ENCODE measurements at regions not wholly inside any gene's neighbourhood (a gene's known extent, or its start where the extent isn't known, plus 50 kb on each side); places are given as distances from the start of the nearest gene placed in this dataset.
"Not testable (repeated sequence)": the region's sequence is repeated elsewhere in the genome, so short reads cannot be mapped to it uniquely, and the experiment has no call there.

DNA sequence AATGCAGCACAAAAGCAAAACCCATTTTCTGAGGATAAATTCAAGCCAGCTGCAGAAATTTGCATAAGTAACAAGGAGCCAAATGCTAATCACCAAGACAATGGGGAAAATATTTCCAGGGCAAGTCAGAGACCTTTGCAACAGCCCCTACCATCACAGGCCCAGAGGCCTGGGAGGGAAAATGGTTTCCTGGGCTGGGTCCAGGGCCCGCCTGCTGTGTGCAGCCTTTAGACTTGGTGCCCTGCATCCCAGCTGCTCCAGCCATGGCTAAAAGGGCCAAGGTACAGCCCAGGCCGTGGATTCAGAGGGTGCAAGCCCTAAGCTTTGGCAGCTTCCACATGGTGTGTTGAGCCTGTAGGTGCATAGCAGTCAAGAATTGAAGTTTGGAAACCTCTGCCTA is 309.5 kb upstream of the SGCG start:
- DNase-seq = no peak

DNA sequence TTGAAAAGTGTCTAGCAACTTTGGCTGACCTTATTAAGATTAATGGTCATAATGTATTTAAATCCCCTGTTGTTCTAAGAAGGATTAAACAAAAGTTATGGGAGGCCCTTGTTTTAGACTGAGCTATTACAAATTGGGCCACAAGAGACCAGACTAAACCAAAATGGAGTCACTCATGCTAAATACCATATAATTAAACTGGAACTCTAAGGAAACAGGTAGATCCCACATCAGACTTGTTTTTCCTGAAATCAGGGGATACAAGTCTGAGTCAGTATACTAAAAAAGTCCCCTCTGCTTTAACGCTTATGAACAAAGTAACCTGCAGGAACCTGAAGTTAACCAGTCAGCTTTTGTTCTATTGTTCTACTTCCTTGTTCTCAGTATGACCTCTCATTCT is 305.9 kb upstream of the SGCG start:
- no peak for DNase-seq

DNA sequence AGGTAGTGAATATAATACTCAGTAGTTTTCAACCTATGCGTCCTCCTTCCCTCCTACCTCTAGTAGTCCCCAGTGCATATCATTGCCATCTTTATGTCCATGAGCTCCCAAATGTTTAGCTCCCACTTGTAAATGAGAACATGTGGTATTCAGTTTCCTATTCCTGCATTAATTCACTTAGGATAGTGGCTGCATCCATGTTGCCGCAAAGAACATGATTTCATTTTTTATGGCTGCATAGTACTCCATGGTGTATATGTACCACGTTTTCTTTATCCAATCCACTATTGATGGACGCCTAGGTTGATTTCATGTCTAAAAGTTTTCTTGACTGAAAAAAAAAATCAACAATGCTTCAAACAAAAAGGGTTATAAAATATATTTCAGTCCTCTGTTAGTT is 303.4 kb upstream of the SGCG start:
- DNase-seq = no peak

DNA sequence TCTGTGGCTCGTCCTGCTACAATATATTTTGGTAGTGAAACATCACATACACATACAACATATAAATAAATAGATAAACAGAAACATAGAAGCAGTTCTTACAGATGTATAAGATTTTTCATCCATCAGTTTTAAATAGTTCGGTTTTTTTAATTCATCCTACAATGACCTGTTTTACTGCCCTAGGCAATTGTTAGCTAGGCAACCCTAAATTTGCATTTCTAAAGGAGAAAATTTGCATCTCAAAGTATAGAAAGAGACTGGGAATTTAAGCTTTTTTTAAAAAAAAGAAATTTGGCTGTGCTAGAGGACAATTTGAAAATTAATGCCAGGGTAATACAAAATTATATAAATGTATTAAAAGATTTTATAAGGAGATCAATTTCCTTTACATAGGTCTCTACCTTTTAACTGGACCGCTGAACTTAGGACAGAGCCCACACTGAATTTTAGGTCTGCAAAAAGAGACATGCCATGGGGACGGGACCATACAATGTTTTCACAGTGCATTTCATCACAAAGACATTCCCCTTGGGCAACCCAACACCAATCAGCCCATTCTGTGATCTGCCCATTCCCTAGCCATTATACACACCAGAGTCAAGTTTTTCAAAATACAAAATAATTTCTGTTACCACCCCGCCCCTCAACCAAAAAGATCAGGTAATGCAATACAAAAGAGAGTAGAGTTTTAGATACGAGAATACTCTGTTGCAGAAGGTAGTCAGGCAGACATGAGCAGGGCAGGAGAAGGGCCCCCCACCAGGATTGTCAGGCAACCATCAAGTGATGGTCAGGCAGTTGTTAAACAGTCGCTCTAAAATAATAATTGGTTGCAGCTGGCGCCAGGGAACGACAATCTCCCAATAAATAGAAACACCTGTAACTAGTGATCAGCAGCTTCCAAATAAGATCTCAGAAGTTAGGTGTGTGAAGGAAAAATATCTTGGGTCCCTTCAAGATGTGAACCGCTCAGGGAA is 299.7 kb upstream of the SGCG start:
- no peak for DNase-seq

DNA sequence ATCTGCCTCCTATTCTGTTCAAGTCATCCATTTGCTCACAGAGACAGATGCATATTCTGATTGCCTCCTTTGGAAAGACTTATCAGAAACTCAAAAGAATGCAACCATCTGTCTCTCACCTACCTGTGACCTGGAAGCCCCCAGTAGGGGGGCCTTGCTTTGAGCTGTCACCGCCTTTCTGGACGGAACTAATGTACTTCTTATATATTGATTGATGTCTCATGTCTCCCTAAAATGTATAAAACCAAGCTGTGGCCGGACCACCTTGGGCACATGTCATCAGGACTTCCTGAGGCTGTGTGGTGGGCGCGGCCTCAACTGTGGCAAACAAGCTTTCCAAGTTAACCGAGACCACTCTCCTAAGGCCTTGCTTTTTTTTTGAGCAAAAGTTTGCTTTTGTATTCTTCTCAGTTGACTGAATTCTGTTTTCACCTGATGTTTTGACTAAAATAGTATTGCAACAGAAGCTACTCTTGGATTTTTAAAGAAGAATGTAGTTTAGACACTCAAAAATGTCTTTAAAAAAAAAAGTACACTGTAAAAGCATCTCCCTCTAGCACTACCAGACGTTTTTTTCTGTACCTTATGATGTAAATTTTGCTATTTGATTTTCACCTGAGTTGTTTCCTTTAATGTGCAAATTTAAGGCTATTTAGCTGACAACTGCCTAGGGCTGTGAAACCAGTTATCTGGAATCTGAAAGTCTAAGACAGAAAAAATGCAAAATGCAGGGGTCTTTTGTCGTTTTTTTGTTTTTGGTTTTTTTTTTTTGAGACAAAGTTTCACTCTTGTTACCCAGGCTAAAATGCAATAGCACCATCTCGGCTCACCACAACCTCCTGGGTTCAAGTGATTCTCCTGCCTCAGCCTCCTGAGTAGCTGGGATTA is 298.8 kb upstream of the SGCG start:
- not testable (repeated sequence) for DNase-seq

DNA sequence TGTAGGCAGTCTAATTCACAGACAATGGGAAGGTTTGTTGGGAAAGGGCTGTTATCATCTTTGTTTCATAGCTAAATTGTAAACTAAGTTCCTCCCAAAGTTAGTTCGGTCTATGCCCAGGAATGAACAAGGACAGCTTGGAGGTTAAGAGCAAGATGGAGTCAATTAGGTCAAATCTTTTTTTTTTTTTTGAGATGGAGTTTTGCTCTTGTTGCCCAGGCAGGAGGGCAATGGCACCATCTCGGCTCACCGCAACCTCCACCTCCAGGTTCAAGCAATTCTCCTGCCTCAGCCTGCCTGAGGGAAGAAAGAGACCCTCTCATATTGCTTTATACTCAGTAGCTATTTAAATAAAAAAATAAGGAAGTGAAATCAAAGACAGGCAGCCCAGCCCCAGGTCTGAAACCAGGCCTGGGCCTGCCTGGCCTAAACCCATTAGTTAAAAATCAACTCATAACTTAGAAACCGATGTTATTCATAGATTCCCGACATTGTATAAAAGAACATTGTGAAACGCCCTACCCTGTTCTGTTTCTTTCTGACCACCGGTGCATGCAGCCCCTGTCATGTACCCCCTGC is 297.4 kb upstream of the SGCG start:
- DNase-seq = no peak

DNA sequence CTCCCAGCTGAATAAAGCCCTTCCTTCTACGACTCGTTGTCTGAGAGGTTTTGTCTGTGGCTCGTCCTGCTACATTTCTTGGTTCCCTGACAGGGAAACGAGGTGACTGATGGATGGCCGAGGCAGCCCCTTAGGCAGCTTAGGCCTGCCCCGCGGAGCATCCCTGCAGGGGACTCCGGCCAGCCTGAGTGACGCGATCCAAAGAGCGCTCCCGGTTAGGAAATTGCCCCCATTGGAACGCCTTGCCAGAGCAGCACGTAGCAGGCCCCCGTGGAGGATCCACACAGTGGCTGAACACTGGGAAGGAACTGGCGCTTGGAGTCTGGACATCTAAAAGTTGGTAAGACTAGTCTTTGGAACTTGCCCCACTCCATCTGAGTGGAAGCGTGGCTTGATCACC is 296.8 kb upstream of the SGCG start:
- no peak for DNase-seq

DNA sequence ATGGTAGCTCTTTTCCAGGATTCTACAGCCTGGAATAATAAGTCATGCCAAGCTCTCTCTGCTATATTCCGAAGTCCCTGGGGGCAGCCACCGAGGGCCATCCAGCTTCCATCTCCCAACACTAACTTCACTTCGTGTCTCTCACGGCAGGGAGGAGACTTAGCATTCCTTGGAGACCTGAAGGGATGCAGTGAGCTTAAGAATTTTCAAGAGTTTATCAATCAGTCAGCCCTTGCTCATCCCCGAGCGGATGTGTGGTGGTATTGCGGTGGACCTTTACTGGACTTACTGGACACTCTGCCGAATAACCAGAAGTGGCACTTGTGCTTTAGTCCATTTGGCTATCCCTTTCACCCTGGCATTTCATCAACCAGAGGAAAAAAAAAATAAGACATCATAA is 294.7 kb upstream of the SGCG start:
- not testable (repeated sequence) for DNase-seq

DNA sequence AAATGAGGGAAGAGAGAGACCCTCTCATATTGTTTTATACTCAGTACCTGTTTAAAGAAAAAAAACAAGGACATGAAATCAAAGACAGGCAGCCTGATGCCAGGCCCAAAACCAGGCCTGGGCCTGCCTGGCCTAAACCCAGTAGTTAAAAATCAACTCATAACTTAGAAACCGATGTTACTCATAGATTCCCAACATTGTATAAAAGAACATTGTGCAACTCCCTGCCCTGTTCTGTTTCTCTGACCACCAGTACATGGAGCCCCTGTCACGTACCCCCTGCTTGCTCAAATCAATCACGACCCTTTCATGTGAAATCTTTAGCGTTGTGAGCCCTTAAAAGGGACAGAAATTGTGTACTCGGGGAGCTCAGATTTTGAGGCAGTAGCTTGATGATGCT is 291.4 kb upstream of the SGCG start:
- DNase-seq = not testable (repeated sequence)

DNA sequence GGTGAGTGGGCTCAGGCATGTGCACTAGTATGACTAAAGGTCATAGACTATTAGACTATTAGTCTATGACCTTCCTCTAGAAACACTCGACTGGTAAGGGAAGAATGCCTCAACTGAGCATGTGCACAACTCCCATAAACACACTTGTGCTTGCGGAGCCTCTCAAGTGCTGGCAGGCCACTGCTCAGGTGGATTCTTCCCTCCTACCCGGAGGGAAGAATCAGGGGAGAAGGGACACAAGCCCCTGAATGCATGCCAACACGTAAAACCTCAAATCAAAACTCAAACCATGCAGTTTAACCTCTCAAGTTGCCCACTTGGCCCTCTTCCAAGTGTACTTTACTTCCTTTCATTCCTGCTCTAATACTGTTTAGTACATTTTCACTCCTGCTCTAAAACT is 287.6 kb upstream of the SGCG start:
- no peak for DNase-seq

DNA sequence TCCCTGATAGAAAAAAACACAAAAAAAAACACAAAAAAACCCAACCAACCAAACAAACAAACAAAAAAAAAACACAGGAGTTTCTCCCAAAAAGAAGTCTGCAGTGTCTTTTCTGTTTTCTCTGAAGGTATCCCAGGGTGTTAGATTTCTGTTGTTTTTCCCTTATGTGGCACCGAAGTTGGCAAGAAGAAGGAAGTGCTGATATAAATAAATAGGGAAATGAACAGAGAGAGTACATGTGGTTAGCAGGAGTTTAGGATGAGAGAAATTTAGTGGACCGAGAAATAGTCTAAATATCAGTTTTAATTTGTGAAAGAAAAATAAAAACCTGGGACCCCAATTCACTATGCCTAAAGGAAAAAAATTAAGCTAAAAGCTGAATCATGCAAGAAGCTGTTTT is 287.0 kb upstream of the SGCG start:
- DNase-seq = no peak

DNA sequence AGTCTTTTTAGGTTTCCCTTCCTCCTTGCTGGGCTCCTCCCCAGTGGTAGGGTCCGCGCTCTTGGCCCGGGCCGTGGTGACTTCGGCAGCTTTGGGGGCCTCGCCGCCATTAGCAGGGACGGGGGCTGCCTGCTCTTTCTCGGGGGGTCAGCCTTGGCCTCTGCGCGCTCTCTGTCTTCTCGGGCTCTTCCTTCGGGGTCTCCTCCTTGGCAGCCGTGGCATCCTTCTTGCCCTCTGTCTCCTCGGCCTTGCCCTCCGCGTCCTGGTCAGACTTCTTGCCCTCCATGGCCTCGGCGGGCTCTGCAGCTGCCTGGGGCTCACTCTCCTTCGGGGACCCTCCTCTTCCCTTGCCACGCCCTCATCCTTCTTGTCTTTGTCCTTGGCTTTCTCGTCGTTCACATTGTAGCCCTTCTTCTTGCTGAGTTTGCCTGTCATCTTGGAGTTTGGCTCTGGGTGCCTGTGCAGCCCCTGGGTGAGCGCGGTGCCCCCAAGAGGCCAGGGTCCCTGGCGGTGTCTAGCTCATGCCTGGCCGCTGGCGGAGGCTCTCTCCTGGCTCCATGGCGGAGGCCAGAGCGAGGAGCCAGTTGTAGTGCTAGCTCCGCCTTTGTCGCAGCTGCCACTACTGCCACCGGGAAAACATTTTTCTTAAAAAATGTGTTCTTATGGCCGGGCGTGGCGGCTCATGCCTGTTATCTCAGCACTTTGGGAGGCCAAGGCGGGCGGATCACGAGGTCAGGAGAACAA is 283.0 kb upstream of the SGCG start:
- DNase-seq = no peak

DNA sequence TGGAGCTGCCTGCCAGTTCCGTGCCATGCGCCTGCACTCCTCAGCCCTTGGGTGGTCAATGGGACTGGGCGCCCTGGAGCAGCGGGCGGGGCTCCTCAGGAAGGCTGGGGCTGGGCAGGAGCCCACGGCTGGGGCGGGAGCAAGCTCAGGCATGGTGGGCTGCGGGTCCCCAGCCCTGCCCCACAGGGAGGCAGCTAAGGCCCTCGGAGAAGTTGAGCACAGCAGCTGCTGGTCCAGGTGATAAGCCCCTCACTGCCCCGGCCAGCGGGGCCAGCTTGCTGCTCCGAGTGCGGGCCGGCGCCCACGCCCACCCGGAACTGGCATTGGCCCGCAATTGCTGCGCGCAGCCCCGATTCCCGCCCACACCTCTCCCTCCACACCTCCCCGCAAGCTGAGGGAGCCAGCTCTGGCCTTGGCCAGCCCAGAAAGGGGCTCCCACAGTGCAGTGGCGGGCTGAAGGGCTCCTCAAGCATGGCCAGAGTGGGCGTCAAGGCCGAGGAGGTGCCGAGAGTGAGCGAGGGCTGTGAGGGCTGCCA is 280.3 kb upstream of the SGCG start:
- DNase-seq = not testable (repeated sequence)

DNA sequence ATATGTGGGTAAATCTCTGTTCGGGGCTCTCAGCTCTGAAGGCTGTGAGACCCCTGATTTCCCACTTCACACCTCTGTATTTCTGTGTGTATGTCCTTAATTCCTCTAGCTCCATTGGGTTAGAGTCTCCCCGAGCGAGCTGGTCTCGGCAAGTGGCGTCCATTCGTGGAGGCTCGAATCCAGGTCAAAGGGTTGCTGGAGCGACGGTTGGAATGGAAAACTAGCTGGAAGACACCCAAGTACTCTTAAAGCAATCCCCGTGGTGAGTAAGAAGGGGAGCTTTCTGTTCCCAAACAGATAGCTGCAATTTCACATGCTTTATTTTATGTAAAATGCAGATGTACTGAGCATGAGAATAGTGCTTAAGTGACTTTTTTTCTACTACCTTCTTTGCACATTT is 277.5 kb upstream of the SGCG start:
- no peak for DNase-seq

DNA sequence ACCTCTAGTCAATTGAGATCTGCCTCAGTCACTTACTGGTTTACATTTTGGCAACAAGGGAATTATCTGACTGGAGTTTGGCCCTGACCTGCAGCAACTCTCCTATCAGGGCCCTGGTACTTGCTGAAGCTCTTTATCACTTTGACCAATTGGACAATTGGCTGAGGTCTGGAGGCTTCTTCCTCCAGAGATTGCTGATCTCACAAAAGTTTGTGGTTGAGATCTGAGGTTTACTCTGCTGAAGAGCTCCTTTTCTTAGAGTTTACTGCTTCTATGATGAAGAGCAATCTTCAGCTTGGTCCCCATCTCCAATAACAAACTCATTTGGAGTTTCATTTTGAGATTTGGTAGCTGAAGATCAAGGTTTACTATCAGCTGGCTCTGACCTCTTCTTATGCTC is 276.9 kb upstream of the SGCG start:
- no peak for DNase-seq

DNA sequence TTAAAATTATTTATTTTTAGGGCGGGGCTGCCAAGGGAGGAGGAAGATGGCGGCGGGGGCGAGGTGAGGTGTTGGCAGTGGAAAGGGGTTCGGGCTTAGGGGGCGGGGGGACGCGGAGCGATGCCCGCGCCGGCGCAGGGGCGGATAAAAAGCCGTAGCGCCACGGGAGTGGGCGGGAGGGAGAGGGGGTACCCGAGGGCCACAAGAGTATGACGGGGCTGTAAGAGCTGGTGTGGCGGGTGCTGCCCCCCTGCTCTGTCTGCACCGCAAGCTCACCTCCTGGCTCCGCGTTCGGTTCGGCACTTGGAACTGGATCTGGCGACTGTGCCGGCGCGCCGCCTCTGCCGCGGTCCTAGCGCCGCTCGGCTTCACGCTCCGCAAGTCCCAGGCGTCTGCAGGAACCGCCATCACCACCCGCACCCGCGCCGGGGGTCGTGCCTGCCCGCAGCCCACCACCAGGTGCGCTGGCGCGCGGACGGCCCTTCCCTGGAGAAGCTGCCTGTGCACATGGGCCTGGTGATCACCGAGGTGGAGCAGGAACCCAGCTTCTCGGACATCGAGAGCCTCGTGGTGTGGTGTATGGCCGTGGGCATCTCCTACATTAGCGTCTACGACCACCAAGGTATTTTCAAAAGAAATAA is 265.2 kb upstream of the SGCG start:
- no peak for DNase-seq

DNA sequence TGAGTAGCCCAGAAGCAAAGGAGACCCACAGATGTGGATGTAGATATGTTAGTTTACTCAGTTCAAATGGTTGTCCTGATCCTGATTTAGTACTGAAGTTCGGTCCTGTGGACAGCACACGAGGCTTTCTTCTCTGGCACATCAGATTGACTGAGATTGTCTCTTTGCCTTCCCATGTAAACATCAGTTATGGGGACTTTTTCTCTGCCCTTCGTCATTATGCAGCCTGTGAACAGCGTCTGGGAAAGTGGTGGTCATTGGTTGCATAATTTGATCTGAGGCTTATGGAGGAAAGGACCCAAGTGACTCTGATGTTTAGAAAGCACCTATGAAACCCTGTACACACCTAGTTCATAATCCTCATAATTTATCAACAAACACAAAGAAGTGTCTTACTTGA is 264.5 kb upstream of the SGCG start:
- DNase-seq = not testable (repeated sequence)

DNA sequence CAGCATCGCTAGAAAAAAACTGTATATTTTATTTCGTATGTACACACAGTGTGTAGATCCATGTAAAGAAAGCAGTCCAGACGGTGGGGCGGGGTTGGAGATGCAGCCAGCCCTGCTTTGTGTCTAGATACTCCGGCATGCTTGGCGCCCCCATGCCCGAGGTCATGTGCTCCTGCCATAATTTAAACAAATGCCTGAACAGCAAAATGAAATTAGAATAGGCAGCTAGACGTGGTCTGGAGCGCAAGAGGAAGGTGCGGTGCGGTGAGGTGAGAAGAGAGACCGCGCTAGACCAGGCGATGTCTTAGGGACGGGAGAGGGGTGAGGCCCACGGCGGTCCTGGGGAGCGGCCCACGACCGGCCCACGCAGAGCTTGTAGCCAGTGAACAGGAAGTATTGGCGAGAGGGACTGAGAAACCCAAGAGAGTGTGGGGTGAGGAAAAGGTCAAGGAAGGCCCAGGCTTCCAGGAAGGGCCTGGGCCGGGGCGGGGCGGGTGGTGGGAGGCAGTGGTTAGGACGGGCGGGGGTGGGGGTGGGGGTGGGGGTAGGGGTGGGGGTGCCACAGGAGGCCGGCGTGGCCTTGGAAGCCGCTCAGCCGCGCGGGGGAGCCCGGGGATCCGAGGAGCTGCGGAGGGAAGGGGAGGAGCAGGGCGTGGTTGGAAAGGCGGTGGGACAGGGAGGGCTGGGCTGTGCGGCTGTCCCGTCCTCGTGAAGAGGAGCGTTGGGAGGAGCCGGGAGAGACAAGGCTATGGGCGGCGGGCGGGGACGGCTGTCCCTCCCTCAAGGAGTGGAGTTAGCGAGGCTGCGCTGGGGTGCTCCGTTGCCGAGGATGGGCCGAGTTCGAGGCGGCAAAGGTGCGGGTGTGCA is 254.7 kb upstream of the SGCG start:
- DNase-seq = no peak

DNA sequence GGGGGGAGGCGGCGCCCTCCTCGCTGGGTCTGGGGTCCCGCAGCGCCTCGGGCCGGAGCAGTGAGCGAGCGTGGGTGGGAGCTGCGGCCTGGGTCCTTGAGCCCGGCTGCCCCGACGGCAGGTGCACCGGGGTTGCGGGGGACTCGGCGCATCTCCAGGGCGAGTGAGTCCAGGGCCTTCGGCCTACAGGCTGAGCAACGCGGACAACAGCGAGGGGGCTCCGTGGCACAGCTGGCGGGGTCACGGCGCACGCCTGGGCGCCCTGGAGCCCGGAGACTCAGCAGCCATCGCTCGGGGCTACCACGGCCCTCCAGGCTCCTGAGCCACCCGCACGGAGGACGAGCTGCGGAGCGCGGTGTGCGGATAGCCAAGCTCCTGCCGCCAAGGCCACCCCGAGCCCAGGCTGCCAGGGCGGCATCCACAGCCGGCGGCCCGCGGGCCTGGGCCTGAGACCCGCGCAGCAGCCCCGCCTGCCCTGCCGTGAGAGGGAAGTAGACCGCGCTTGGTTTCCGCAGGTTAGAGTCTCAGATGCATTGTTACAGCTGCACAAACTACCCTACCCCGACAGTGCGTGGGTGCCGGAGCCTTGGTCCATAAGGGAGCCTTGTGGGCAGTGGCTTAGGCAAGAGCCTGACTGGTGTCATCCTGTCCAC is 253.9 kb upstream of the SGCG start:
- DNase-seq = no peak

DNA sequence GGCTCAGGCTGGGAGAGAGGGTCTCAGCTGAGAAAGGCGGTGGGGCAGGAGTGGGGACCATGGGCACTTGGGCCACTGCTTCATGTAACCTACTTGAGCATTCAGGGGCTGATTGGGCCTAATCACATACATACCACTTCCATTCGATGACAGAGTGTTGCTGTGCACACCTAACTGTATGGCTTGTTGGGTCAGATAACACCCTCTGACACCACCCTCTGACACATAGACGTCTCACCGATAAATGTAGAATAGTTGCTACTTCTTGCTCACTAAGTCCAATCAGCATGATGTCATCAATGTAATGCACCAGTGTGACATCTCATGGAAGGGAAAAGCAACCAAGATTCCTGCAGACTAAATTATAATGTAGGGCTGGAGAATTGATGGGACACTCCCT is 252.9 kb upstream of the SGCG start:
- not testable (repeated sequence) for DNase-seq
